ENCODE measurements at regions not wholly inside any gene's neighbourhood (a gene's known extent, or its start where the extent isn't known, plus 50 kb on each side); places are given as distances from the start of the nearest gene placed in this dataset.

DNA sequence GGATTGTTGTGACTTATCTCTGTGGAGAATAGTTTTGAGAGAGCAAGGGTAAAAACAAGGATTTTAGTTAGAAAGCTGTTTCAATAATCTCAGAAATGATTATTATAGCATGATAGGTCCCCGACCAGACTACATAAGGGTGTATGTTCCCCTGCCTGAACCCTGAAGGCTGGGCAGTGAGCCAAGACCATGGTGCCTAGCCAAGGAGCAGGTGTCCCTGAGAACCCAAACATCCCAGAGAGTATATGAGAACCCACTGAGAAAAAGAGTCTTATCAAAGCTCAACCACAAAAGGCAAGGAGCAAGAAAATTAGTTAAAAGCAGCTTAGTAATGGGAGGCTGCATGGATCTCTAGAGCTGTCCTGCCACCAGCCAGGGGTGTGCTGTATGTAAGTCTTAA is 94.9 kb upstream of the UNC5C start:
- no peak for FAIRE-seq
- ChIA-PET POLR2A (ENCODE audit: partially characterized antibody) (no interaction called here), CTCF (ENCODE audit: partially characterized antibody) (interaction anchor here (0.9 to 1.2 kb wide), 2 partner anchors 10 to 17 kb away, joined by 3 to 4 read pairs; no protein-coding TSS in a partner anchor)

More for the DNA sequence above, 94.9 kb upstream of the UNC5C start:
- no peaks in the 10 kb centered on the region for H3K9me3 ChIP-seq (ENCODE audit: insufficient read depth in 2 of 2, low read depth in 1 of 2, low read length in 1 of 2)
- no CpG with 5 or more reads among the region's 1 CpG for WGBS, 2 experiments (ENCODE audit: extremely low coverage in 1 of 2, insufficient coverage in 1 of 2, insufficient read length in 1 of 2, insufficient replicate concordance in 2 of 2, low coverage in 1 of 2, low lambda C conversion rate in 2 of 2, missing lambda C conversion rate in 1 of 2)
- H3K18ac ChIP-seq (ENCODE audit: extremely low read depth, low read length) = no peak overlapping the region
- no peak overlapping the region for H2BK5ac ChIP-seq (ENCODE audit: low read depth, low read length)
- no peaks in the 10 kb centered on the region for H3K79me2 ChIP-seq (ENCODE audit: control insufficient read depth in 1 of 2, insufficient read depth in 2 of 2, low read length in 2 of 2)
- H4K20me1 ChIP-seq (replicated peaks in 1 of 2; ENCODE audit: control insufficient read depth in 1 of 2, insufficient read depth in 2 of 2, low read length in 2 of 2) = no peaks in the 10 kb centered on the region
- no peak overlapping the region for H3K23ac ChIP-seq (ENCODE audit: insufficient read length)
- H2BK20ac ChIP-seq (ENCODE audit: low read length) = no peak overlapping the region
- no peak overlapping the region for H3K4me2 ChIP-seq (ENCODE audit: insufficient read depth in 1 of 2, low read depth in 2 of 2, low read length in 2 of 2)
- TF ChIP-seq JUND (IDR thresholded peaks at IDR 0.05; ENCODE audit: low read length) (no peak), KDM4A (IDR thresholded peaks at IDR 0.05; ENCODE audit: low read depth, low read length, severe bottlenecking) (no peak), CREB1 (IDR thresholded peaks at IDR 0.05) (no peak), SAP30 (IDR thresholded peaks at IDR 0.05; ENCODE audit: insufficient read depth, insufficient replicate concordance, low read length) (no peak), E2F6 (IDR thresholded peaks at IDR 0.05) (no peak), CHD2 (IDR thresholded peaks at IDR 0.05; ENCODE audit: low read length) (no peak), TCF12 (IDR thresholded peaks at IDR 0.05; ENCODE audit: low read depth, low read length) (no peak), ASH2L (IDR thresholded peaks at IDR 0.05; ENCODE audit: low read length) (no peak), HDAC6 (IDR thresholded peaks at IDR 0.05; ENCODE audit: low read depth, low read length) (no peak)
- TF ChIP-seq, protein P1, sequence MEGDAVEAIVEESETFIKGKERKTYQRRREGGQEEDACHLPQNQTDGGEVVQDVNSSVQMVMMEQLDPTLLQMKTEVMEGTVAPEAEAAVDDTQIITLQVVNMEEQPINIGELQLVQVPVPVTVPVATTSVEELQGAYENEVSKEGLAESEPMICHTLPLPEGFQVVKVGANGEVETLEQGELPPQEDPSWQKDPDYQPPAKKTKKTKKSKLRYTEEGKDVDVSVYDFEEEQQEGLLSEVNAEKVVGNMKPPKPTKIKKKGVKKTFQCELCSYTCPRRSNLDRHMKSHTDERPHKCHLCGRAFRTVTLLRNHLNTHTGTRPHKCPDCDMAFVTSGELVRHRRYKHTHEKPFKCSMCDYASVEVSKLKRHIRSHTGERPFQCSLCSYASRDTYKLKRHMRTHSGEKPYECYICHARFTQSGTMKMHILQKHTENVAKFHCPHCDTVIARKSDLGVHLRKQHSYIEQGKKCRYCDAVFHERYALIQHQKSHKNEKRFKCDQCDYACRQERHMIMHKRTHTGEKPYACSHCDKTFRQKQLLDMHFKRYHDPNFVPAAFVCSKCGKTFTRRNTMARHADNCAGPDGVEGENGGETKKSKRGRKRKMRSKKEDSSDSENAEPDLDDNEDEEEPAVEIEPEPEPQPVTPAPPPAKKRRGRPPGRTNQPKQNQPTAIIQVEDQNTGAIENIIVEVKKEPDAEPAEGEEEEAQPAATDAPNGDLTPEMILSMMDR (IDR thresholded peaks at IDR 0.05; ENCODE audit: control extremely low read depth in 1 of 3, insufficient read depth in 1 of 3, low read depth in 1 of 3, low read length in 3 of 3) = no peak
- H3K36me3 ChIP-seq (ENCODE audit: control insufficient read depth in 2 of 4, insufficient read depth in 4 of 4, low read length in 3 of 4) = no peaks in the 10 kb centered on the region
- H3K4ac ChIP-seq (replicated peaks; ENCODE audit: insufficient read length, low read depth, low read length) = no peak overlapping the region
- H3K23me2 ChIP-seq (ENCODE audit: low read depth, low read length) = no peaks in the 10 kb centered on the region
- H2BK12ac ChIP-seq (ENCODE audit: low read depth, low read length) = no peak overlapping the region
- no peak overlapping the region for H4K91ac ChIP-seq (replicated peaks; ENCODE audit: insufficient read length, low read length)
- H3K14ac ChIP-seq (ENCODE audit: insufficient read length) = no peak overlapping the region
- H3K4me1 ChIP-seq (replicated peaks in 1 of 4; ENCODE audit: control insufficient read depth in 3 of 4, insufficient read depth in 4 of 4, low read length in 3 of 4) = peaks cover 0 to 9% (median 3%) of the 10 kb centered on the region in 4 experiments; a peak in 4 of 7 replicates
- no peak overlapping the region for H3K9ac ChIP-seq (replicated peaks in 1 of 4; ENCODE audit: extremely low read depth in 1 of 4, low read depth in 3 of 4, low read length in 3 of 4)
- H3K27ac ChIP-seq (ENCODE audit: low read depth, low read length) = no peak overlapping the region
- H2AFZ ChIP-seq (ENCODE audit: low read length) = no peak overlapping the region
- H3K56ac ChIP-seq (replicated peaks; ENCODE audit: insufficient read length, low read depth, low read length) = no peak overlapping the region
- H2BK15ac ChIP-seq (ENCODE audit: low read length) = no peak overlapping the region
- no peak overlapping the region for H2AK5ac ChIP-seq (ENCODE audit: low read depth, low read length)
- H2BK120ac ChIP-seq (replicated peaks; ENCODE audit: low read depth, low read length) = no peak overlapping the region
- no peak for DNase-seq (ENCODE audit: low read depth in 1 of 2, low spot score in 2 of 2)
- H3K4me3 ChIP-seq (ENCODE audit: extremely low read depth in 1 of 4, insufficient read depth in 2 of 4, low read depth in 3 of 4, low read length in 4 of 4) = no peak overlapping the region
- no peaks in the 10 kb centered on the region for H3K27me3 ChIP-seq (replicated peaks in 1 of 4; ENCODE audit: control insufficient read depth in 3 of 4, extremely low read depth in 1 of 4, insufficient read depth in 3 of 4, low read length in 3 of 4)
- no peak overlapping the region for H4K8ac ChIP-seq (ENCODE audit: extremely low read depth, insufficient read depth, low read length)
- no peaks in the 10 kb centered on the region for H3K79me1 ChIP-seq (ENCODE audit: low read depth, low read length)
- H4K5ac ChIP-seq (ENCODE audit: insufficient read length, low read depth, low read length) = no peak overlapping the region
